HepG2 (cell line): ENCODE measurements at regions not wholly inside any gene's neighbourhood (a gene's known extent, or its start where the extent isn't known, plus 50 kb on each side); places are given as distances from the start of the nearest gene placed in this dataset.

ENCODE experiments used
- ARNTL ChIP-seq: sonication (generic); formaldehyde crosslinking; IDR thresholded peaks from 2 replicates; pipeline ENCODE4 v1.4.0; 2020; ENCODE audit warnings: mild to moderate bottlenecking, missing genetic modification reagents
- CCDC6 ChIP-seq: sonication (generic); formaldehyde crosslinking; IDR thresholded peaks from 2 replicates; pipeline ENCODE4 v1.8.1; 2022; ENCODE audit warnings: mild to moderate bottlenecking, missing genetic modification reagents, moderate library complexity
- NR2F2 ChIP-seq: IDR thresholded peaks from 2 replicates; pipeline ENCODE4 v1.6.1; 2012; ENCODE audit warnings: low read depth, inconsistent platforms, borderline replicate concordance
- REXO4 ChIP-seq: sonication (generic); formaldehyde crosslinking; IDR thresholded peaks from 2 replicates; pipeline ENCODE4 v1.8.0; 2022; ENCODE audit warnings: missing genetic modification reagents, mild to moderate bottlenecking, borderline replicate concordance
- SNRNP70 ChIP-seq: fragments of 200-400 bp; formaldehyde crosslinking; IDR thresholded peaks from 2 replicates; pipeline ENCODE4 v1.6.1; 2017; ENCODE audit warnings: mild to moderate bottlenecking, low read depth, low read length, moderate library complexity
- TCF7L2 ChIP-seq: IDR thresholded peaks from 2 replicates; pipeline ENCODE4 v1.6.1; 2011; ENCODE audit warnings: mild to moderate bottlenecking, low read depth, low read length, moderate library complexity
- XBP1 ChIP-seq: sonication (generic); formaldehyde crosslinking; IDR thresholded peaks from 2 replicates; pipeline ENCODE4 v1.5.0; 2020; ENCODE audit warnings: missing genetic modification reagents
- ZMAT3 ChIP-seq: sonication (generic); formaldehyde crosslinking; conservative IDR thresholded peaks from 2 replicates; pipeline ENCODE4 v1.7.0; 2021; ENCODE audit warnings: missing genetic modification reagents
- ZNF101 ChIP-seq: sonication (generic); formaldehyde crosslinking; IDR thresholded peaks from 2 replicates; pipeline ENCODE4 v1.4.0; 2020; ENCODE audit warnings: mild to moderate bottlenecking, low read depth, missing genetic modification reagents, borderline replicate concordance
- ZNF124 ChIP-seq: sonication (generic); formaldehyde crosslinking; IDR thresholded peaks from 2 replicates; pipeline ENCODE4 v1.4.0; 2020; ENCODE audit warnings: missing genetic modification reagents
- ZNF382 ChIP-seq: sonication (generic); formaldehyde crosslinking; IDR thresholded peaks from 2 replicates; pipeline ENCODE4 v1.5.0; 2020; ENCODE audit warnings: missing genetic modification reagents, mild to moderate bottlenecking, borderline replicate concordance
- ZNF468 ChIP-seq: sonication (generic); formaldehyde crosslinking; IDR thresholded peaks from 2 replicates; pipeline ENCODE4 v1.8.0; 2022; ENCODE audit warnings: mild to moderate bottlenecking, moderate library complexity, missing genetic modification reagents
- ZNF724P ChIP-seq: sonication (generic); formaldehyde crosslinking; IDR thresholded peaks from 2 replicates; pipeline ENCODE4 v1.8.0; 2022; ENCODE audit warnings: missing genetic modification reagents, borderline replicate concordance
- ZNF839 ChIP-seq: sonication (generic); formaldehyde crosslinking; IDR thresholded peaks from 2 replicates; pipeline ENCODE4 v1.4.0; 2020; ENCODE audit warnings: missing genetic modification reagents, mild to moderate bottlenecking, borderline replicate concordance
- TF ChIP-seq, protein P1 (sequence below): sonication (generic); formaldehyde crosslinking; IDR thresholded peaks from one replicate; pipeline ENCODE4 v1.5.1; 2020; ENCODE audit warnings: mild to moderate bottlenecking, missing genetic modification reagents; ENCODE audit errors: not compliant biosample characterization
- TF ChIP-seq, protein P2 (sequence below): sonication (generic); formaldehyde crosslinking; conservative IDR thresholded peaks from 2 replicates; pipeline ENCODE4 v1.4.0; 2020; ENCODE audit warnings: missing genetic modification reagents
- TF ChIP-seq, protein P3 (sequence below): sonication (generic); formaldehyde crosslinking; IDR thresholded peaks from 2 replicates; pipeline ENCODE4 v1.4.0; 2020; ENCODE audit warnings: mild to moderate bottlenecking, missing genetic modification reagents

DNA sequence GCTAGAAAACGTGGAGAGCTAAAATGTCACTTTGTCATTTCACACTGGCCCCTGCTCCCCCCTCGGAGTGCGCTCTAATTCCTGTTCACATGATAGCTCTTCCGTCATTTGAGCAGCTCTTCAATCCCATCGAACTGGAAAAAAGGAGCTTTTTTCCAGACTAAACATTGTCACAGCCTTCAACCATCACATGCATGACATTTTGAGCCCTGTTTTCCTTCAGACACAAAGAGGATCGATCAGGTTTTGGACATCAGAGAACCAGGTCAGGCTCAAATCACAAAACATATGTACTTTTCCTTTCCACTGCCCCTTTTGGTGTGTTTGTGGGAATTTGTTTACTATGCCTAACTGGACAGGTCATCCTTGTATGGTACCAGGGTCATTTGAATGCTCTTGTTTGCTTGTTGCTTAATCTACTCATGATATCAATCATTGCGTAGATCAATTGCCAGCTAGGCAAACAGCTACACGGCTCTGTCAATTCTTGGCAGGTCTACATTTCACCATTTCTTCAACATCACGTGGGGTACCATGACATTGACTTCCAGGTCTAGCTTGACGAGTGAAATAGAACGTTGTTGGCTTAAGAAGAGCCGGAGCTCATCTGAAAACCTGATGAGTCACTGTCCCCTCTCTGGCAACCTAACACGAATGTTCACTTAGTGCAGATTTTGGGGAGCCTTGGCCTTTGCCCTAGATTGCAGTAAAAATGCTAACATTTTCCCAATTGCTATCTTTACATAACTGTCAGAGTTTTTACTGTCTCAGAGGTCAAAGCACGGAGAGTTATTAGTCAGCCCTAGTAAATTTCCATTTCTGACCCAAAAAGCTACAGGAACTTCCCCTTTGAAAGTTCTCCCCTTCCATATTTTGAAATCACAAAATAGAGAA is 87.3 kb downstream of the LYZL2 start (continued):
- TF ChIP-seq, protein P1, sequence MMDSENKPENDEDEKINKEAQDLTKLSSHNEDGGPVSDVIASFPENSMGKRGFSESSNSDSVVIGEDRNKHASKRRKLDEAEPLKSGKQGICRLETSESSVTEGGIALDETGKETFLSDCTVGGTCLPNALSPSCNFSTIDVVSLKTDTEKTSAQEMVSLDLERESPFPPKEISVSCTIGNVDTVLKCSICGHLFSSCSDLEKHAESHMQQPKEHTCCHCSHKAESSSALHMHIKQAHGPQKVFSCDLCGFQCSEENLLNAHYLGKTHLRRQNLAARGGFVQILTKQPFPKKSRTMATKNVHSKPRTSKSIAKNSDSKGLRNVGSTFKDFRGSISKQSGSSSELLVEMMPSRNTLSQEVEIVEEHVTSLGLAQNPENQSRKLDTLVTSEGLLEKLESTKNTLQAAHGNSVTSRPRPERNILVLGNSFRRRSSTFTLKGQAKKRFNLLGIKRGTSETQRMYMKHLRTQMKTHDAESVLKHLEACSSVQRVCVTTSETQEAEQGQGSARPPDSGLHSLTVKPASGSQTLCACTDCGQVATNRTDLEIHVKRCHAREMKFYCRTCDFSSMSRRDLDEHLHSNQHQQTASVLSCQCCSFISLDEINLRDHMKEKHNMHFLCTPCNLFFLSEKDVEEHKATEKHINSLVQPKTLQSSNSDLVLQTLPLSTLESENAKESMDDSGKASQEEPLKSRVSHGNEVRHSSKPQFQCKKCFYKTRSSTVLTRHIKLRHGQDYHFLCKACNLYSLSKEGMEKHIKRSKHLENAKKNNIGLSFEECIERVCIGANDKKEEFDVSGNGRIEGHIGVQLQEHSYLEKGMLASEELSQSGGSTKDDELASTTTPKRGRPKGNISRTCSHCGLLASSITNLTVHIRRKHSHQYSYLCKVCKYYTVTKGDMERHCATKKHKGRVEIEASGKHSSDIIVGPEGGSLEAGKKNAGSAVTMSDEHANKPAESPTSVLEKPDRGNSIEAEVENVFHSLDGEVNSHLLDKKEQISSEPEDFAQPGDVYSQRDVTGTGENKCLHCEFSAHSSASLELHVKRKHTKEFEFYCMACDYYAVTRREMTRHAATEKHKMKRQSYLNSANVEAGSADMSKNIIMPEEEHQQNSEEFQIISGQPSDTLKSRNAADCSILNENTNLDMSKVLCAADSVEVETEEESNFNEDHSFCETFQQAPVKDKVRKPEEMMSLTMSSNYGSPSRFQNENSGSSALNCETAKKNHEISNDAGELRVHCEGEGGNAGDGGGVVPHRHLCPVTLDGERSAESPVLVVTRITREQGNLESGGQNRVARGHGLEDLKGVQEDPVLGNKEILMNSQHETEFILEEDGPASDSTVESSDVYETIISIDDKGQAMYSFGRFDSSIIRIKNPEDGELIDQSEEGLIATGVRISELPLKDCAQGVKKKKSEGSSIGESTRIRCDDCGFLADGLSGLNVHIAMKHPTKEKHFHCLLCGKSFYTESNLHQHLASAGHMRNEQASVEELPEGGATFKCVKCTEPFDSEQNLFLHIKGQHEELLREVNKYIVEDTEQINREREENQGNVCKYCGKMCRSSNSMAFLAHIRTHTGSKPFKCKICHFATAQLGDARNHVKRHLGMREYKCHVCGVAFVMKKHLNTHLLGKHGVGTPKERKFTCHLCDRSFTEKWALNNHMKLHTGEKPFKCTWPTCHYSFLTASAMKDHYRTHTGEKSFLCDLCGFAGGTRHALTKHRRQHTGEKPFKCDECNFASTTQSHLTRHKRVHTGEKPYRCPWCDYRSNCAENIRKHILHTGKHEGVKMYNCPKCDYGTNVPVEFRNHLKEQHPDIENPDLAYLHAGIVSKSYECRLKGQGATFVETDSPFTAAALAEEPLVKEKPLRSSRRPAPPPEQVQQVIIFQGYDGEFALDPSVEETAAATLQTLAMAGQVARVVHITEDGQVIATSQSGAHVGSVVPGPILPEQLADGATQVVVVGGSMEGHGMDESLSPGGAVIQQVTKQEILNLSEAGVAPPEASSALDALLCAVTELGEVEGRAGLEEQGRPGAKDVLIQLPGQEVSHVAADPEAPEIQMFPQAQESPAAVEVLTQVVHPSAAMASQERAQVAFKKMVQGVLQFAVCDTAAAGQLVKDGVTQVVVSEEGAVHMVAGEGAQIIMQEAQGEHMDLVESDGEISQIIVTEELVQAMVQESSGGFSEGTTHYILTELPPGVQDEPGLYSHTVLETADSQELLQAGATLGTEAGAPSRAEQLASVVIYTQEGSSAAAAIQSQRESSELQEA (CRISPR knock-in tag), result no peak
- TF ChIP-seq CCDC6 (CRISPR knock-in tag) (no peak; the same call in 1 of the 2 replicates), ZNF101 (CRISPR knock-in tag) (no peak), SNRNP70 (no peak), REXO4 (CRISPR knock-in tag) (no peak), ARNTL (peak; percentile 78), ZNF124 (no peak), TCF7L2 (peak; percentile 58; the same call in 1 of the 2 replicates), ZNF839 (CRISPR knock-in tag) (no peak), NR2F2 (peak; percentile 96), ZNF468 (CRISPR knock-in tag) (no peak), ZMAT3 (peak; percentile 65; the same call in 1 of the 2 replicates), ZNF382 (CRISPR knock-in tag) (no peak), XBP1 (no peak), ZNF724P (CRISPR knock-in tag) (0 out of 2 replicates have a peak, but pooled peaks have one; percentile 73)
- TF ChIP-seq, protein P2, sequence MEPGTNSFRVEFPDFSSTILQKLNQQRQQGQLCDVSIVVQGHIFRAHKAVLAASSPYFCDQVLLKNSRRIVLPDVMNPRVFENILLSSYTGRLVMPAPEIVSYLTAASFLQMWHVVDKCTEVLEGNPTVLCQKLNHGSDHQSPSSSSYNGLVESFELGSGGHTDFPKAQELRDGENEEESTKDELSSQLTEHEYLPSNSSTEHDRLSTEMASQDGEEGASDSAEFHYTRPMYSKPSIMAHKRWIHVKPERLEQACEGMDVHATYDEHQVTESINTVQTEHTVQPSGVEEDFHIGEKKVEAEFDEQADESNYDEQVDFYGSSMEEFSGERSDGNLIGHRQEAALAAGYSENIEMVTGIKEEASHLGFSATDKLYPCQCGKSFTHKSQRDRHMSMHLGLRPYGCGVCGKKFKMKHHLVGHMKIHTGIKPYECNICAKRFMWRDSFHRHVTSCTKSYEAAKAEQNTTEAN (CRISPR knock-in tag), result no peak
- TF ChIP-seq, protein P3, sequence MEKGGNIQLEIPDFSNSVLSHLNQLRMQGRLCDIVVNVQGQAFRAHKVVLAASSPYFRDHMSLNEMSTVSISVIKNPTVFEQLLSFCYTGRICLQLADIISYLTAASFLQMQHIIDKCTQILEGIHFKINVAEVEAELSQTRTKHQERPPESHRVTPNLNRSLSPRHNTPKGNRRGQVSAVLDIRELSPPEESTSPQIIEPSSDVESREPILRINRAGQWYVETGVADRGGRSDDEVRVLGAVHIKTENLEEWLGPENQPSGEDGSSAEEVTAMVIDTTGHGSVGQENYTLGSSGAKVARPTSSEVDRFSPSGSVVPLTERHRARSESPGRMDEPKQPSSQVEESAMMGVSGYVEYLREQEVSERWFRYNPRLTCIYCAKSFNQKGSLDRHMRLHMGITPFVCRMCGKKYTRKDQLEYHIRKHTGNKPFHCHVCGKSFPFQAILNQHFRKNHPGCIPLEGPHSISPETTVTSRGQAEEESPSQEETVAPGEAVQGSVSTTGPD (CRISPR knock-in tag), result peak; percentile 99
